WTC11 (cell line): ENCODE measurements at regions not wholly inside any gene's neighbourhood (a gene's known extent, or its start where the extent isn't known, plus 50 kb on each side); places are given as distances from the start of the nearest gene placed in this dataset.

Experiments
- ATF3 ChIP-seq: sonication (generic); formaldehyde crosslinking; conservative IDR thresholded peaks from 2 replicates; pipeline ENCODE4 v1.8.1; 2022; ENCODE audit warnings: mild to moderate bottlenecking, missing genetic modification reagents
- CREM ChIP-seq: sonication (generic); formaldehyde crosslinking; IDR thresholded peaks from 2 replicates; pipeline ENCODE4 v1.8.1; 2022; ENCODE audit warnings: mild to moderate bottlenecking, missing genetic modification reagents, moderate library complexity
- ESRRA ChIP-seq: sonication (generic); formaldehyde crosslinking; IDR thresholded peaks from 2 replicates; pipeline ENCODE4 v1.8.1; 2022; ENCODE audit warnings: mild to moderate bottlenecking, missing genetic modification reagents, borderline replicate concordance
- FOXP1 ChIP-seq: sonication (generic); formaldehyde crosslinking; IDR thresholded peaks from 2 replicates; pipeline ENCODE4 v1.8.0; 2022; ENCODE audit warnings: missing genetic modification reagents, mild to moderate bottlenecking, moderate library complexity, borderline replicate concordance
- NFE2L1 ChIP-seq: sonication (generic); formaldehyde crosslinking; IDR thresholded peaks from 2 replicates; pipeline ENCODE4 v1.8.1; 2023; ENCODE audit warnings: missing genetic modification reagents
- ZBTB21 ChIP-seq: sonication (generic); formaldehyde crosslinking; IDR thresholded peaks from 2 replicates; pipeline ENCODE4 v1.8.1; 2023; ENCODE audit warnings: mild to moderate bottlenecking, missing genetic modification reagents, borderline replicate concordance
- ZNF138 ChIP-seq: sonication (generic); formaldehyde crosslinking; conservative IDR thresholded peaks from 2 replicates; pipeline ENCODE4 v1.8.1; 2022; ENCODE audit warnings: mild to moderate bottlenecking, moderate library complexity, missing genetic modification reagents
- TF ChIP-seq, protein P1 (sequence below): fragments of 200-600 bp; IDR thresholded peaks from 2 replicates; pipeline ENCODE4 v1.8.0; 2022; ENCODE audit warnings: antibody characterized with exemption

DNA sequence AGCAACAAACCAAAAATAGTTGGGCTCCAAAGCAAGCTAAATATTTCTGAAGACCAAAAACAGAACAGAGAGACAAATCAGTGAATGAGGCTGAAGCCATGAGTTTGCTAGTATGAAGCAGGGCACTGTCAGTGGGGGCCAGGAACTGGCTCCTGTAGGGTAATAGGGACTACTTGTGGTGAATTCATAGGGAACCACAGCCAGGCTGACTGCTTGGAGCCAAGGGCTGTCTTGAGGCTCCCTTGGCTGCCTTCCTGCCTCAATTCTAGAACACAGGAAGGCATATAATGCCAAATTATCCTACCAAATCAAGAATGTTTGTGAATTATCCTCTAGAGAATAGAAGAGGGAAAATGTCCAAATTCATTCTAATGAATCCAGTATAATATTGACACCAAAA is 406.0 kb downstream of the CCDC85A start:
- TF ChIP-seq ZNF138 (no peak), NFE2L1 (CRISPR knock-in tag) (no peak), ZBTB21 (CRISPR knock-in tag) (no peak), ESRRA (CRISPR knock-in tag) (no peak), ATF3 (CRISPR knock-in tag) (no peak), CREM (CRISPR knock-in tag) (no peak), FOXP1 (CRISPR knock-in tag) (no peak)
- TF ChIP-seq, protein P1, sequence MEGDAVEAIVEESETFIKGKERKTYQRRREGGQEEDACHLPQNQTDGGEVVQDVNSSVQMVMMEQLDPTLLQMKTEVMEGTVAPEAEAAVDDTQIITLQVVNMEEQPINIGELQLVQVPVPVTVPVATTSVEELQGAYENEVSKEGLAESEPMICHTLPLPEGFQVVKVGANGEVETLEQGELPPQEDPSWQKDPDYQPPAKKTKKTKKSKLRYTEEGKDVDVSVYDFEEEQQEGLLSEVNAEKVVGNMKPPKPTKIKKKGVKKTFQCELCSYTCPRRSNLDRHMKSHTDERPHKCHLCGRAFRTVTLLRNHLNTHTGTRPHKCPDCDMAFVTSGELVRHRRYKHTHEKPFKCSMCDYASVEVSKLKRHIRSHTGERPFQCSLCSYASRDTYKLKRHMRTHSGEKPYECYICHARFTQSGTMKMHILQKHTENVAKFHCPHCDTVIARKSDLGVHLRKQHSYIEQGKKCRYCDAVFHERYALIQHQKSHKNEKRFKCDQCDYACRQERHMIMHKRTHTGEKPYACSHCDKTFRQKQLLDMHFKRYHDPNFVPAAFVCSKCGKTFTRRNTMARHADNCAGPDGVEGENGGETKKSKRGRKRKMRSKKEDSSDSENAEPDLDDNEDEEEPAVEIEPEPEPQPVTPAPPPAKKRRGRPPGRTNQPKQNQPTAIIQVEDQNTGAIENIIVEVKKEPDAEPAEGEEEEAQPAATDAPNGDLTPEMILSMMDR: no peak
